ENCODE measurements at regions not wholly inside any gene's neighbourhood (a gene's known extent, or its start where the extent isn't known, plus 50 kb on each side); places are given as distances from the start of the nearest gene placed in this dataset.

- no peak for DNase-seq
These were observed 460.9 kb upstream of the KIRREL3 start for GRCh38 chr11:127461241-127462064.

DNA sequence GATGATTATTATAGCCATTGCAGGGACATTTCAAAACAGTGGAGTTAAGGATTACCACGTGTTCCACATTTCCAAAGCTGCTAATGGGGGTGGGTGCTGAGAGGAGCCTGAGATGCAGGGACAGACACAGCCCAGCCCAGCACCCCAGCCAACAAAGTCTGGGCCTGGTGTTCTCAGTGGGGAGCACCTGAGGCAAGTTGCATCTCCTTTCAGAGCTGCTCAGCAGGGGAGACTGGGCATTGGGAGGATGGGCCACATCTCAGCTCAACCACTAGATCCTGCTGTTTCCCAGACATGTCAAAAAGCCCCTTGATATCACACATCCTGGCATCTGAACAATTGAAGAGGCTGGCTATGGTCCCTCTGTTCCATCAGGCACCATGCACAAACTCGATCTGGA, 458.0 kb upstream of the KIRREL3 start:
- DNase-seq: no peak

DNA sequence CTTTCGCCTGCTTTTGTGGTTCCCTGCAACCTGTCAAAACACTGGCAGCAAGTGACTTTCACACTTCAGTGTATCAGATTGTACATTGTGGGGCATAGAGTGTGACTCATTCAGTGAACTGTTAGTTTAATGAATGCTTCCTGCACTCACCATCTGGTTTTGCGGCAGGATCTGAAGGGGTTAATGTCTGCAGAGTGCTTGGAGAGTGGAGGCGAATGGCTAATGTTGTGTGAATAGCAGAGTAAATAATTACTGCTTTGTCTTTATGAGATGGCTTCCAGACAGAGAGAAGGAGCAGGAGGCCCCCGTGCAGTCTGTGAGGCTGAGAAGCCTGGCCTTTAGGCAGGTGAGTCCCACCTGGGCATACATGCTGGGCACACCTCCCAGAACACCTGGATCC, 454.3 kb upstream of the KIRREL3 start:
- DNase-seq: no peak

DNA sequence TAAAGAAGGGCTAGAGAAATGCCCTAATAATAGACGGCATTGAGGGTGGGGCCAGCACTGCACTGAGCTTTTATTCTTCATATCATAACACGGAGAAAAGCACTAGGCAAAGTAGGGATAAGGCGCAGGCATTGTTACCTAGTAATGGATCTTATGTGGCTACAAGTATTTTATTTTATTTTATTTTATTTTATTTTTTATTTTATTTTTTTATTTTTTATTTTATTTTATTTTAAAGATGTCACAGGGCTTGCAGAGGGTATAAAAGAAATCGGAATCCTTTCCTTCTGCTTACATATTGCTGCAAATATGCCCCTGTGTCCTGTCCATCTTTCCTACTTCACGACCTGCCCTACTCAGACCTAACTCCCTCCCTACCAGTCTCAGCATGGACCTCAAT, 452.0 kb upstream of the KIRREL3 start:
- no peak for DNase-seq

- DNase-seq: no peak
These were observed 451.3 kb upstream of the KIRREL3 start for GRCh38 chr11:127451861-127452260.

- no peak for DNase-seq
These were observed 447.5 kb upstream of the KIRREL3 start for GRCh38 chr11:127448101-127448500.

GRCh38 chr11:127445476-127445875, 444.9 kb upstream of the KIRREL3 start:
- DNase-seq: no peak

DNA sequence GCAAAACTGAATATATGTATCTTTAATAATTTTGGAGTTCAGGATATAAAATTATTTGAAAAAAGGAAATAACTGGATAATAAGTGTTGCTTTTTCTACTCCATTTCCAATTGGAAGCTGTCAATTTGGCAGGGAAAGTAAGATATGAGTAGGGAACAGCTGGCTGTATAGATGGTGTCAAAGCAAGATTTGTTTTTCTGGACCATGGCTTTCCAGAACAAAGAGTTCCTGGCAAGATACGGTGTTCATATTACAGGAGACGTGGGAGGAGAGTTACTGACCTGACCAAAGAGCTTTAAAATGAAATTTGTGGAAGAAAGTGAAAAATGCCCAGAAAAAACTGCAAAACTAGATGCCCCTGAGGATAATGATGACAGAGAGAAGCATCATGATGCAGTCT, 442.7 kb upstream of the KIRREL3 start:
- no peak for DNase-seq

- no peak for DNase-seq
These were observed 440.0 kb upstream of the KIRREL3 start for GRCh38 chr11:127440616-127441015.

DNA sequence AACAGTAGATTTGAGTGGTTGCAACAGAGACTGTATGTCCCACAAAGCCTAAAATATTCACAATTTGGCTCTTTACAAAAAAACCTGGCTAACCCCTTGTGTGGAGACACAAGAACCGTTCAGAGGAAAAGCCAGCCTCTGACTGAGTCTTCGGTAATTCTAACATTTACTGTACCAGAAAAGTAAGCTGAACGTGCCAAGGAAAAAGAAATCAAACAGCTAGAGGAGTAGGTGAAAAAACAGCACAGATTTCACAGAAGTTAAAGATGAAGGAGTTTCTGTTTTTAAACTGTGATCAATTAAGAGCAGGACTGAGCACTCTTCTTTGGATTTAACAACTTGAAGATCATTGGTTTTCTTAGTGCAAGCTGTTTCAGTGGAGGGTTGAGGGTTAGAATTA, 424.7 kb upstream of the KIRREL3 start:
- no peak for DNase-seq

GRCh38 chr11:127424661-127425060, 424.1 kb upstream of the KIRREL3 start:
- DNase-seq: no peak

- DNase-seq: no peak
These were observed 419.6 kb upstream of the KIRREL3 start for GRCh38 chr11:127420139-127420538.

GRCh38 chr11:127412722-127413380, 412.3 kb upstream of the KIRREL3 start:
- no peak for DNase-seq

DNA sequence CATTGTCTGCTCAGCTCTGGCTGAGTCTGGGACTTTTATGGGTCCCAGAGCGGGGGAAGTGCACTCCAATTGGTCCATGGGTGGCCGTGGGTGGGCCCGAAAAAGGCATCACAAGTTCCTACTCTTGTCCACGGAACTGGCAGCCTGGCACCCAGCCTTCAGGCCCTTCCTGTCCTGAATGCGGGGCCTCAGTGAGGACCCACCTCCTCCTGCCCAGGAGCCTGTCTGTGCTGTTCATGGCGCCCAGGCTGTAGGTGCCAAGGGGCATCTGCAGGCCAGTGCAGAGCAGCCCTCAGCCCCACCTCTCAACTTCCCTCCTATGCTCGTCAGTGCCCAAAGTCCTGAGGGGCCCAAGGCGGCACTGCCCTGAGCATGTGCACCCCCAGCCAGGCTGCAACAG, 411.7 kb upstream of the KIRREL3 start:
- DNase-seq: no peak

DNA sequence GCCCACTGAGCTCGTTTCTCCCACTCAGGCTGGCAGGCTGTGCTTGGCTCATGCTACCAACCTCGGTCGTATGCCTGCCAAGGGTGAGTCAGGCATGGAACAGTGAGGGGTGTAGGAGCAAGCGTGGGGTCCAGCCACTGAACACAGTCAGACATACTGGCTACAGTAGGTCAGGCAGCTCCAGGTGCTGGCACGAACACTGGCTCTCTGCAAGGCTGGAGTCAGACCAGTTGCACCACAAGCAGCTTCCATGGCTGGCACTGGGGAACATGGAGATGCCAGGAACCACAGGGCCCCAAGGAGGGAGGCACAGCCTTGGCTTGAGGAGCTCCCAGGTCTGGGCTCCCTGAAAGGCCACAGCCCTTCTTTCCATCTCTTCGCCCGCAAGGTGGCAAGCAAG, 410.7 kb upstream of the KIRREL3 start:
- DNase-seq: no peak

DNA sequence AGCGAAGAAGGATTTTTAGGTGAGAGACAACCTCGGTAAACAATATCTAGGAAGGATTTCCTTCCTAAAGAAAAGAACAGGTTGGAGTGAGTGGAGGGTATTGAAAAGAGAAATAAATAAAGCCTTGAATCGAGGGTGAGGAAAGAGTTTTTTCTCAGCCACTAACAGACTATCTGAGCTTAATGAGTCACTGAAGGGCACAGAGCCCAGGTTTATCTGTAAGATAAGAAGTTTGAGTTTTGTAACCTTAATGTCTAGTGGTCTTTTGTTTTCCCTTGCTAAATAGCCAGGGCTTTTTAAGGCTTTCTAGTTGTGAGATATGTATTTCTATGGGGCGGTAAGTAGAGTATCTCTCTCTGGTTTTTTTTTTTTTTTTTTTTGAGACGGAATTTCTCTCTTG, 394.5 kb upstream of the KIRREL3 start:
- DNase-seq: no peak

- DNase-seq: no peak
These were observed 393.0 kb upstream of the KIRREL3 start for GRCh38 chr11:127393460-127393997.

DNA sequence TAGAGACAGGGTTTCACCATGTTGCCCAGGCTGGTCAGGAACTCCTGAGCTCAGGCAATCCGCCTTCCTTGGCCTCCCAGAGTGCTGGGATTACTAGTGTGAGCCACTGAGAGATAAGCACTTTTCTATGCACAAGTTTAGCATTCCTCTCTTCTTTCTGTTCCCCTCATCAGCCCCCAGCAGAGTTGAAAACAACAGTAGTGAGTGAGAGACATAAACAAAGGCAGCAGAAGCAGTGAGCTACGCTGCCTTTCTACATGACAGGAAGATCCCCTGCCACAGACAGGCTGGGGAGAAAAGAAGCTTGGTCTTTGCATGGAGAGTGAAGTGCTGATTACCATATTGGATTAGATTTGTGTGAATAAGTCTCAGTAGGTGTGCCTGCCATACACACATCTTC, 392.0 kb upstream of the KIRREL3 start:
- no peak for DNase-seq

DNA sequence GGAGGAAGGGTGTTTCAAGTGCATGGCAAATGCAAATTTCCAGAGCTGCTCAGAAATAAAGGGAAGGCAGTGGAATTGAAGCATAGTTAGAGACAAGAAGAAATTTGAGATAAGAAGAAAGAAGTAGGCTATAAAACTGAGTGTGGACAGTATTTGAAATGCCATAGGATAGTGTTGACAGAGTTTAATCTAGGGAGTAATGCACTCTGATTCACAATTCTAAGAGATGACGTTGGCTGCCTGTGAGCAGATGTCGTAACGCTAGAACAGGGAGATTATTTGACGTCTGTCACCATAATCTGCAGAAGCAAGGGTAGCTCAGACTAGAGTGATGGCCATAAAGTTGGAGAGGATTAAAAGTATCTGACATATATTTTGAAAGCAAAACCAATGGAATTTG, 389.9 kb upstream of the KIRREL3 start:
- DNase-seq: no peak

- DNase-seq: no peak
These were observed 384.5 kb upstream of the KIRREL3 start for GRCh38 chr11:127385071-127385470.

- no peak for DNase-seq
These were observed 382.5 kb upstream of the KIRREL3 start for GRCh38 chr11:127383026-127383425.

DNA sequence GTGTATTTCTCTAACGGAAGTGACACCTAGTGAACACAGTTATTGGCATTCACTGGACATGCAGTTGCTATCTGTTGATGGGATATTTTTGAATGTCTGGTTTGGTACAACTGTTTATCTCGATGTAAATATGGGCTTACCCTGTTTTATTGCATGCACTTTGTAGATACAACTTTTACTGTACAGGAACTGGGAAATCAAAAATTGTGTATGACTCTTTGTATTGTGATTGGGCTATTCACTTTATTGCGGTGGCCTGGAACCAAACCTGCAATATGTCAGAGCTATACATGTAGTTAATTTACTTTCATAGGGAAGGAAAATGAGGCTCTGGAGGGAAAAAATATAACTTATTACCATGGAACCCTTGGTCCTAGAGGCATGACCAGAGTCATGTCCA, 380.7 kb upstream of the KIRREL3 start:
- DNase-seq: no peak

DNA sequence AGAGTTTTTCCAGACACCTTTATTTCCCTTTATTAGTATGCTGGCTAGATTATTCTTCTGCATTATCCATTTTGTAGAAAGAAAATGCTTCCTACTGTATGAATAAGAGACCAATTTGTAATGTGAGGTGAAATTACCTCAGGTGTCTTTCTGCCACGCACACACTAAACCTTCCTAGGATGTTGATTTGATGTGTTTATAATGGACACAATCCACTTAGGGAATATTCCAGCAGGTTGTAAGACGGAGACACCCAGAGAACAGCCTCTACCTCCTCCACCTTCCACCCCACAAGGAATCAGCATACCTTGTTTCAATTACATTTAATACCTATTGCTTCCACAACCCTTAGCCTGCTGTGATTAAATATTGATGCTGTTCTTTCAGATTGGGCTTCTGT, 379.1 kb upstream of the KIRREL3 start:
- no peak for DNase-seq

DNA sequence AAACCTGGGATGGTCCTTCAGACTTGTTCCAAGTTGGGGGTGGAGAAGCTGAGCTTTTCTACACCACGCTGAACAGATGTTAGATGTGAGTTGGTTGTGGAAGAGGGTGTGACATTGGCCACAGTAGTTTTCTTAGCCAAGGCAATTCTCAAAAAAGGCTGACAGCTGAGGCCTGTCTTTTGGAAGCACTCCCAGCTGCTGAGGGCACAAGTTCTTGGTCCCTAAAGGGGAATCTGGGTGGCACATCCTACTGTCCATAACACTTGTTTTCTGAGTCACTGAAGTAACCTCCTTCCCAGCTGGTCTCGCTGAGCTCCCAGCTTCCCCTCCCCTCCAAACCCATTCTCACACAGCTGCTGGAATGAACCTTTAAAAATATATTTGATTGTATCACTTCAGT, 375.7 kb upstream of the KIRREL3 start:
- DNase-seq: no peak
